Osteocyte (in vitro differentiated cells): ENCODE measurements at regions not wholly inside any gene's neighbourhood (a gene's known extent, or its start where the extent isn't known, plus 50 kb on each side); places are given as distances from the start of the nearest gene placed in this dataset.
"Not testable (repeated sequence)": the region's sequence is repeated elsewhere in the genome, so short reads cannot be mapped to it uniquely, and the experiment has no call there.

ENCODE experiments used
- DNase-seq: peaks from one replicate; pipeline ENCODE4 v3.0.0; 2021; ENCODE audit warnings: mixed read lengths; ENCODE audit not compliant: unreplicated experiment; ENCODE audit errors: extremely low spot score
- H3K27ac Mint-ChIP-seq: one replicate; pipeline ENCODE4 v1.8.0; 2021; ENCODE audit warnings: mild to moderate bottlenecking, mixed read lengths; ENCODE audit not compliant: unreplicated experiment
- H3K27me3 Mint-ChIP-seq: one replicate; pipeline ENCODE4 v1.8.0; 2021; ENCODE audit warnings: mixed read lengths; ENCODE audit not compliant: unreplicated experiment
- H3K36me3 Mint-ChIP-seq: one replicate; pipeline ENCODE4 v1.8.0; 2021; ENCODE audit warnings: mixed read lengths; ENCODE audit not compliant: unreplicated experiment
- H3K4me1 Mint-ChIP-seq: one replicate; pipeline ENCODE4 v1.8.0; 2021; ENCODE audit warnings: mixed read lengths; ENCODE audit not compliant: unreplicated experiment
- H3K4me3 Mint-ChIP-seq: one replicate; pipeline ENCODE4 v1.8.0; 2021; ENCODE audit warnings: mild to moderate bottlenecking, moderate library complexity, mixed read lengths; ENCODE audit not compliant: unreplicated experiment
- H3K9me3 Mint-ChIP-seq: one replicate; pipeline ENCODE4 v1.8.0; 2021; ENCODE audit warnings: mixed read lengths; ENCODE audit not compliant: unreplicated experiment
- TF ChIP-seq, protein P1 (sequence below): fragments of 200-600 bp; sonication (generic); IDR thresholded peaks from 2 replicates; pipeline ENCODE4 v1.5.0; 2021; ENCODE audit warnings: antibody characterized with exemption, mild to moderate bottlenecking, moderate library complexity

DNA sequence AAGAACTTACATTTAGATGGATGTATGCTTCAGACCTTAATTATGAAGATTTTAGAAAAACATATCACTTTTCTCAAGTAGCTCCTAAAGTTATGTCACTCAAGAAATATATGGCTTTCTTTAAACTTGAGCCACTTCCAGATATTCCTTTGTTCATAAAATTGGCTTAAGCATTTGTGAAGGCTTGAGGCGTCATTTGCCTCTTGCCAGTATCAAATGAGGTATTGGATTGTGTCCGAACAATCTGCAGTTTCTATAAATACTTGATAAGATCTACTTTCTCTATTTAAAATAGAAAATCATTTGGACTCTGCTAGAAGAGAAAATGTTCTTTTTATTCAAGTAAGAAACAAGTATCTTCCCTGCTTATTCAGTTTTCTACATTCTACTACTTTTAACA, 102.6 kb downstream of the RSL24D1 start:
- H3K4me3 Mint-ChIP-seq: no peak overlapping the region
- H3K9me3 Mint-ChIP-seq: no peaks in the 10 kb centered on the region
- H3K4me1 Mint-ChIP-seq: no peaks in the 10 kb centered on the region
- peaks cover 6% of the 10 kb centered on the region for H3K27me3 Mint-ChIP-seq
- no peak overlapping the region for H3K27ac Mint-ChIP-seq
- TF ChIP-seq, protein P1, sequence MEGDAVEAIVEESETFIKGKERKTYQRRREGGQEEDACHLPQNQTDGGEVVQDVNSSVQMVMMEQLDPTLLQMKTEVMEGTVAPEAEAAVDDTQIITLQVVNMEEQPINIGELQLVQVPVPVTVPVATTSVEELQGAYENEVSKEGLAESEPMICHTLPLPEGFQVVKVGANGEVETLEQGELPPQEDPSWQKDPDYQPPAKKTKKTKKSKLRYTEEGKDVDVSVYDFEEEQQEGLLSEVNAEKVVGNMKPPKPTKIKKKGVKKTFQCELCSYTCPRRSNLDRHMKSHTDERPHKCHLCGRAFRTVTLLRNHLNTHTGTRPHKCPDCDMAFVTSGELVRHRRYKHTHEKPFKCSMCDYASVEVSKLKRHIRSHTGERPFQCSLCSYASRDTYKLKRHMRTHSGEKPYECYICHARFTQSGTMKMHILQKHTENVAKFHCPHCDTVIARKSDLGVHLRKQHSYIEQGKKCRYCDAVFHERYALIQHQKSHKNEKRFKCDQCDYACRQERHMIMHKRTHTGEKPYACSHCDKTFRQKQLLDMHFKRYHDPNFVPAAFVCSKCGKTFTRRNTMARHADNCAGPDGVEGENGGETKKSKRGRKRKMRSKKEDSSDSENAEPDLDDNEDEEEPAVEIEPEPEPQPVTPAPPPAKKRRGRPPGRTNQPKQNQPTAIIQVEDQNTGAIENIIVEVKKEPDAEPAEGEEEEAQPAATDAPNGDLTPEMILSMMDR: no peak
- no peaks in the 10 kb centered on the region for H3K36me3 Mint-ChIP-seq
- no peak for DNase-seq

DNA sequence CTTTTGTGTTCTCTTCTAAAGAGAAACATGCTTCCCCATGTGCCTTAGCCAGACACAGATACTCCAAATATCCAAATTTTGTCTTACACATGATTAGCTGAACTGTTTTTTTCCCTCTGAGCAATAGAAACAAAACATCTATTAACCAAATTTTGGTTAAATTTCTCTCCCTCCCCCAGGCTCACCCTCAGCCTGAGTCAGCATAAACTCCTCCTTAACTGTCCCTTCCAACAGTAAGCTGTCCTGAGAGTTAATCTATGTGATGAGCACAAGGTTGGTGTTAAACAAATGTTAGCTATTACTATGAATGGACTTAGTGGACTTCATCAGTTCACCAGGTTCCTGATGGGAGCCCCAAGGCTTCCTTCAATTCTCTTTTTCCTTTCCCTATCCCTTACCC, 108.5 kb downstream of the RSL24D1 start:
- Mint-ChIP-seq H3K27me3 (peaks cover 6% of the 10 kb centered on the region), H3K4me3 (no peak overlapping the region), H3K27ac (no peak overlapping the region), H3K36me3 (no peaks in the 10 kb centered on the region), H3K4me1 (no peaks in the 10 kb centered on the region), H3K9me3 (no peaks in the 10 kb centered on the region)
- no peak for DNase-seq
- TF ChIP-seq, protein P1: no peak

DNA sequence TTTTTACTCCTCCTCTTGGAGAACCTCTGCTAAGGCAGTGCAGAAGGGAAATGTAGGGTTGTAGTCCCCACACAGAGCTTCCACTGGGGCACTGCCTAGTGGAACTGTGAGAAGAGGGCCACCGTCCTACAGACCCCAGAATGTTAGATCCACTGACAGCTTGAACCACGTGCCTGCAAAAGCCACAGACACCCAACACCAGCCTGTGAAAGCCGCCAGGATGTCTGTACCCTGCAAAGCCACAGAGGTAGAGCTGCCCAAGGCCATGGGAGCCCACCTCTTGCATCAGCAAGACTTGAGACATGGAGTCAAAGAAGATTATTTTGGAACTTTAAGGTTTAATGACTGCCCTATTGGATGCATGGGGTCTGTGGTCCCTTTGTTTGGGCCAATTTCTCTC, 112.1 kb downstream of the RSL24D1 start:
- no peak for DNase-seq
- no peaks in the 10 kb centered on the region for H3K36me3 Mint-ChIP-seq
- no peak overlapping the region for H3K4me3 Mint-ChIP-seq
- TF ChIP-seq, protein P1: no peak
- H3K4me1 Mint-ChIP-seq: no peaks in the 10 kb centered on the region
- H3K27ac Mint-ChIP-seq: no peak overlapping the region
- H3K27me3 Mint-ChIP-seq: no peaks in the 10 kb centered on the region
- H3K9me3 Mint-ChIP-seq: no peaks in the 10 kb centered on the region

DNA sequence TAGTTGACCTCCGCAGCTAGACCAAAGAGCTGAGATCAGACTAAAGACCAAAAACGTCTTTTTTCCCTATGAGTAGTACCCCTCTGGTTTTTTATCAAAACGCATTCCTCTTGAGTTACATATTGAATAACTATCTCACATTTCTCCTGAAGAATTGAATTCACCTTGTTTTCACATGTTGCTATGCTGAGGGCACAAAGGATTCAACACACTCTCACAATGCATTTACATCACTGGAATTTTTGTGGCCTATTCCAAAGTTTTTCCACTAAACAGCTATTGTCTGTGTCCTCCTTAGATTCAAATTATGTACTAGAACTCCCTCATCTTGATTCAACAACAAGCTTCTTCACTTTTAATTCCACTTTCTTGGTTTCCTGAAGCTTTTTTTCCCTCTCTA, 112.5 kb downstream of the RSL24D1 start:
- no peak overlapping the region for H3K4me3 Mint-ChIP-seq
- no peaks in the 10 kb centered on the region for H3K4me1 Mint-ChIP-seq
- H3K27ac Mint-ChIP-seq: no peak overlapping the region
- H3K27me3 Mint-ChIP-seq: no peaks in the 10 kb centered on the region
- peaks cover 2% of the 10 kb centered on the region for H3K9me3 Mint-ChIP-seq
- DNase-seq: no peak
- TF ChIP-seq, protein P1: no peak
- H3K36me3 Mint-ChIP-seq: no peaks in the 10 kb centered on the region

DNA sequence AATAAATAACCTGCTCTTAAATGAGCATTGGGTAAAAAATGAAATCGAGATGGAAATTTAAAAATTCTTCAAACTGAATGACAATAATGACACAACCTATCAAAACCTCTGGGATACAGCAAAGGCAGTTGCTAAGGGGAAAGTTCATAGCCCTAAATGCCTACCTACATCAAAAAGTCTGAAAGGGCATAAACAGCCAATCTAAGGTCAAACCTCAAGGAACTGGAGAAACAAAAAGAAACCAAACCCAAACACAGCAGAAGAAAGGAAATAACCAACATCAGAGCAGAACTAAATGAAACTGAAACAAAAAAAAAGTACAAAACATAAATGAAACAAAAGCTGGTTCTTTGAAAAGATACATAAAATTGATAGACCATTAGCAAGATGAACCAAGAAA, 119.7 kb downstream of the RSL24D1 start:
- not testable (repeated sequence) for H3K36me3 Mint-ChIP-seq, H3K4me1 Mint-ChIP-seq, H3K27ac Mint-ChIP-seq, H3K4me3 Mint-ChIP-seq, H3K27me3 Mint-ChIP-seq, DNase-seq
- H3K9me3 Mint-ChIP-seq: peaks cover 21% of the 10 kb centered on the region

DNA sequence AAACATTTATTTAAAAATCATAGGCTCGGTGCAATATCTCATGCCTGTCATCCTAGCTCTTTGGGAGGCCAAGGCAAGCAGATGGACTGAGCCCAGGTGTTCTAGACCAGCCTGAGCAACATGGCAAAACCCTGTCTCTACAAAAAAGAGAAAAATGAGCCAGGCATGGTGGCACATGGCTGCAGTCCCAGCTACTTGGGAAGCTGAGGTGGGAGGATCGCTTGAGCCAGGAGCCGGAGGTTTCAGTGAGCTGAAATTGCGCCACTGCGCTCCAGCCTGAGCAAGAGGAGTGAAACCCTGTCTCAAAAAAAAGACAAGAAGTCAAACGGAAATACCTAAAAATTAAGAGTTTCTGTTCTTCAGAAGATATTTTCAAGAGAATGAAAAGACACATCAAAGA, 122.3 kb downstream of the RSL24D1 start:
- Mint-ChIP-seq H3K4me1 (no peaks in the 10 kb centered on the region), H3K4me3 (no peak overlapping the region), H3K27me3 (no peaks in the 10 kb centered on the region), H3K36me3 (no peaks in the 10 kb centered on the region), H3K9me3 (peaks cover 21% of the 10 kb centered on the region), H3K27ac (no peak overlapping the region)
- TF ChIP-seq, protein P1: no peak
- DNase-seq: no peak

DNA sequence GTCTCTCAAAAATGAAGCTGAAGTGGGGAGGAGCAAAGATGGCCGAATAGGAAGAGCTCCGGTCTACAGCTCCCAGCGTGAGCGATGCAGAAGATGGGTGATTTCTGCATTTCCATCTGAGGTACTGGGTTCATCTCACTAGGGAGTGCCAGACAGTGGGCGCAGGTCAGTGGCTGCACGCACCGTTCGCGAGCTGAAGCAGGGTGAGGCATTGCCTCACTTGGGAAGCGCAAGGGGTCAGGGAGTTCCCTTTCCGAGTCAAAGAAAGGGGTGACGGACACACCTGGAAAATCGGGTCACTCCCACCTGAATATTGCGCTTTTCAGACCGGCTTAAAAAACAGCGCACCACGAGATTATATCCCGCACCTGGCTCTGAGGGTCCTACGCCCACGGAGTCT, 132.8 kb downstream of the RSL24D1 start:
- DNase-seq, H3K9me3 Mint-ChIP-seq, H3K4me3 Mint-ChIP-seq, H3K36me3 Mint-ChIP-seq, H3K4me1 Mint-ChIP-seq, H3K27ac Mint-ChIP-seq, H3K27me3 Mint-ChIP-seq: not testable (repeated sequence)
